IMR-90 (cell line): ENCODE measurements at regions not wholly inside any gene's neighbourhood (a gene's known extent, or its start where the extent isn't known, plus 50 kb on each side); places are given as distances from the start of the nearest gene placed in this dataset.

ENCODE experiments used
- ATAC-seq: fragments of 200-7000 bp; cut with Tn5 transposase; 2 replicates; pipeline ENCODE4 v1.9.1; 2020; ENCODE audit warnings: low read depth, mild to moderate bottlenecking, moderate library complexity
- BruUV-seq: library from RNA; stranded (reverse); fragments of 400-500 nt; replicated peaks from 2 replicates; lab custom pipeline; 2021; lab: Mats Ljungman, UMichigan
- CTCF ChIA-PET: fragments of 300-600 bp; formaldehyde crosslinking; extraction: SDS; loops from one replicate; lab custom pipeline; 2021; ENCODE audit warnings: antibody characterized with exemption; lab: Yijun Ruan, JAX
- POLR2A ChIA-PET: fragments of 300-600 bp; sonication (Branson Sonifier 250); formaldehyde crosslinking; loops from one replicate; lab custom pipeline; 2022; ENCODE audit warnings: antibody characterized with exemption; ENCODE audit not compliant: unreplicated experiment; lab: Charles Lee
- DNase-seq: peaks from one replicate; pipeline ENCODE4 v3.0.0; 2013
- H2AFZ ChIP-seq: replicated peaks from 2 replicates; pipeline ENCODE3; 2013; ENCODE audit warnings: low read length, mild to moderate bottlenecking; ENCODE audit not compliant: poor library complexity
- H2AK5ac ChIP-seq: 2 replicates; pipeline ENCODE4 v1.6.1; 2013; ENCODE audit warnings: low read depth, low read length, inconsistent platforms
- H2AK9ac ChIP-seq: replicated peaks from 2 replicates; pipeline ENCODE3; 2013; ENCODE audit warnings: mild to moderate bottlenecking, low read depth, low read length, moderate library complexity; ENCODE audit not compliant: poor library complexity
- H2BK120ac ChIP-seq: 2 replicates; pipeline ENCODE4 v1.6.1; 2013; ENCODE audit warnings: low read depth, low read length, inconsistent platforms
- H2BK15ac ChIP-seq: 3 replicates; pipeline ENCODE4 v1.6.1; 2013; ENCODE audit warnings: low read depth, low read length, inconsistent platforms
- H2BK20ac ChIP-seq: 2 replicates; pipeline ENCODE4 v1.6.1; 2013; ENCODE audit warnings: low read depth, mild to moderate bottlenecking, inconsistent platforms, low read length, moderate library complexity
- H2BK5ac ChIP-seq: 2 replicates; pipeline ENCODE4 v1.6.1; 2013; ENCODE audit warnings: mild to moderate bottlenecking, low read depth, low read length, inconsistent platforms; ENCODE audit not compliant: poor library complexity, severe bottlenecking
- H3K14ac ChIP-seq: replicated peaks from 2 replicates; pipeline ENCODE4 v1.6.1; 2013; ENCODE audit warnings: low read depth, low read length, inconsistent platforms
- H3K18ac ChIP-seq: 2 replicates; pipeline ENCODE4 v1.6.1; 2013; ENCODE audit warnings: low read depth, low read length, control low read depth
- H3K23ac ChIP-seq: 2 replicates; pipeline ENCODE4 v1.6.1; 2013; ENCODE audit warnings: low read depth, low read length, inconsistent platforms
- H3K27ac ChIP-seq: 2 replicates; pipeline ENCODE4 v1.5.1; 2013; ENCODE audit warnings: mild to moderate bottlenecking, control low read depth, low read length; ENCODE audit not compliant: insufficient read depth
- H3K27me3 ChIP-seq: 2 replicates; pipeline ENCODE4 v1.6.1; 2013; ENCODE audit warnings: low read length; ENCODE audit not compliant: control insufficient read depth, insufficient read depth
- H3K36me3 ChIP-seq: 2 replicates; pipeline ENCODE4 v1.6.1; 2013; ENCODE audit warnings: low read length, mixed read lengths; ENCODE audit not compliant: control insufficient read depth, insufficient read depth
- H3K4ac ChIP-seq: 2 replicates; pipeline ENCODE4 v1.6.1; 2013; ENCODE audit warnings: low read depth, low read length, inconsistent platforms
- H3K4me1 ChIP-seq: 2 replicates; pipeline ENCODE4 v1.6.1; 2013; ENCODE audit warnings: low read length, mixed read lengths; ENCODE audit not compliant: control insufficient read depth, insufficient read depth
- H3K4me2 ChIP-seq: 2 replicates; pipeline ENCODE4 v1.6.1; 2013; ENCODE audit warnings: low read depth, mild to moderate bottlenecking, control low read depth, low read length, moderate library complexity
- H3K4me3 ChIP-seq: 2 replicates; pipeline ENCODE4 v1.5.1; 2013; ENCODE audit warnings: low read depth, mild to moderate bottlenecking, control low read depth, low read length, moderate library complexity; ENCODE audit not compliant: insufficient read depth
- H3K56ac ChIP-seq: 2 replicates; pipeline ENCODE4 v1.6.1; 2013; ENCODE audit warnings: low read length, inconsistent platforms; ENCODE audit not compliant: insufficient read depth; ENCODE audit errors: extremely low read depth
- H3K79me1 ChIP-seq, 2 experiments: 2 replicates each; pipeline ENCODE4 v1.6.1; 2013; ENCODE audit warnings: low read length in 2 of 2, inconsistent platforms in 1 of 2, low read depth in 1 of 2
- H3K9ac ChIP-seq: 2 replicates; pipeline ENCODE4 v1.6.1; 2013; ENCODE audit warnings: low read depth, low read length, control low read depth
- H3K9me1 ChIP-seq: 2 replicates; pipeline ENCODE4 v1.6.1; 2013; ENCODE audit warnings: low read length, inconsistent platforms; ENCODE audit not compliant: insufficient read depth
- H3K9me3 ChIP-seq: 2 replicates; pipeline ENCODE4 v1.6.1; 2013; ENCODE audit warnings: low read length; ENCODE audit not compliant: control insufficient read depth, insufficient read depth
- H4K20me1 ChIP-seq: 2 replicates; pipeline ENCODE4 v1.6.1; 2013; ENCODE audit warnings: low read length, inconsistent platforms; ENCODE audit not compliant: insufficient read depth
- H4K5ac ChIP-seq: 2 replicates; pipeline ENCODE4 v1.6.1; 2013; ENCODE audit warnings: mild to moderate bottlenecking, low read depth, low read length, control low read depth
- H4K8ac ChIP-seq, 2 experiments: 2 replicates each; pipeline ENCODE4 v1.6.1; 2013; ENCODE audit warnings: low read depth in 2 of 2, low read length in 2 of 2, control low read depth in 1 of 2, inconsistent platforms in 1 of 2
- H4K91ac ChIP-seq: 2 replicates; pipeline ENCODE4 v1.6.1; 2013; ENCODE audit warnings: low read depth, low read length, inconsistent platforms; ENCODE audit not compliant: insufficient read depth
- BHLHE40 ChIP-seq: fragments of 150-350 bp; IDR thresholded peaks from 2 replicates; pipeline ENCODE4 v1.6.1; 2016; ENCODE audit warnings: mild to moderate bottlenecking, low read depth, low read length
- CHD1 ChIP-seq: IDR thresholded peaks from 2 replicates; pipeline ENCODE4 v1.6.1; 2012; ENCODE audit warnings: low read depth, low read length, improper control_type of control experiment
- CTCF ChIP-seq: conservative IDR thresholded peaks from 2 replicates; pipeline ENCODE4 v1.5.1; 2012; ENCODE audit warnings: mild to moderate bottlenecking, low read depth, low read length, improper control_type of control experiment
- ELK1 ChIP-seq: fragments of 150-350 bp; IDR thresholded peaks from 2 replicates; pipeline ENCODE4 v1.6.1; 2016; ENCODE audit warnings: low read depth, mild to moderate bottlenecking, low read length, moderate library complexity, borderline replicate concordance
- FOS ChIP-seq: fragments of 150-350 bp; IDR thresholded peaks from 2 replicates; pipeline ENCODE4 v1.6.1; 2016; ENCODE audit warnings: low read depth, low read length
- MAFK ChIP-seq: IDR thresholded peaks from 2 replicates; pipeline ENCODE4 v1.6.1; 2012; ENCODE audit warnings: low read depth, low read length, improper control_type of control experiment
- POLR2A ChIP-seq: IDR thresholded peaks from 2 replicates; pipeline ENCODE4 v1.6.1; 2012; ENCODE audit warnings: mild to moderate bottlenecking, low read depth, low read length
- RFX5 ChIP-seq: IDR thresholded peaks from 2 replicates; pipeline ENCODE4 v1.8.0; 2012; ENCODE audit warnings: low read depth, mild to moderate bottlenecking, low read length, moderate library complexity
- SMC3 ChIP-seq: fragments of 150-350 bp; IDR thresholded peaks from 2 replicates; pipeline ENCODE4 v1.6.1; 2016; ENCODE audit warnings: low read depth, mild to moderate bottlenecking, antibody characterized with exemption, low read length, moderate library complexity
- WGBS, 2 experiments: methylation state at CpG; one replicate each; pipeline versions ENCODE4 v1.1.5 to v1.1.7; 2013; ENCODE audit warnings: missing lambda C conversion rate in 2 of 2; ENCODE audit not compliant: insufficient read length in 1 of 2; ENCODE audit errors: extremely low coverage in 2 of 2; 5-methylcytosine and 5-hydroxymethylcytosine counted together
- dilution Hi-C: fragments of 300-500 bp; cut with HindIII; formaldehyde crosslinking; loops from one replicate; pipeline ENCODE4 v1.14.3; 2018; ENCODE audit warnings: low sequenced_read_pairs; ENCODE audit not compliant: unreplicated experiment
- in situ Hi-C: fragments of 300-500 bp; cut with MboI; formaldehyde crosslinking; loops from 3 replicates; pipeline ENCODE4 v1.14.3; 2019; ENCODE audit warnings: low sequenced_read_pairs, inconsistent platforms, mixed read lengths
- intact Hi-C: fragments of 100-400 bp; cut with micrococcal nuclease; formaldehyde crosslinking; loops from 2 replicates; pipeline ENCODE4 v1.10.0; 2022
- TF ChIP-seq, protein P1 (sequence below): fragments of 150-350 bp; IDR thresholded peaks from 2 replicates; pipeline ENCODE4 v1.6.1; 2017; ENCODE audit warnings: mild to moderate bottlenecking, antibody characterized with exemption, low read length, low read depth

DNA sequence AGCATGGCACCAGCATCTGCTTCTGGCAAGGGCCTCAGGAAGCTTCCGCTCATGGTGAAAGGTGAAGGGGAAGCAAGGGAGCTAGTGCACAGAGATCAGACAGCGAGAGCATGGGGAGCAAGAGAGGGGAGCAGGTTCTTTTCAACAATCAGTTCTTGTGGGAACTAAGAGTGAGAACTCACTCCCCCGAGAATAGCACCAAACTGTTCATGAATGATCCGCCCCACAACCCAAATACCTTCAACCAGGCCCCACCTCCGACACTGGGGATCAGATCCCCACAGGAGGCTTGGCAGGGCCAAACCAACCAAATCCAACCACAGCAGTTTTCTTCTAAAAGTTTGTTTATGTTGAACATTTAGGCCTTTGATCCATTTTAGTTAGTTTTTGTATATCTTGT lies 69.7 kb upstream of the BHLHE23 start:
- dilution Hi-C loops, result no loop called here
- in situ Hi-C loops, result no loop called here
- CTCF ChIA-PET, result no interaction called here

More for the DNA sequence above, 69.7 kb upstream of the BHLHE23 start:
- no peak overlapping the region for H4K8ac ChIP-seq
- no peak overlapping the region for H2BK5ac ChIP-seq
- H3K27me3 ChIP-seq, result peaks cover 11% of the 10 kb centered on the region
- H3K4me1 ChIP-seq, result no peaks in the 10 kb centered on the region
- no peak overlapping the region for H2AFZ ChIP-seq
- no peak overlapping the region for H3K27ac ChIP-seq
- no peaks in the 10 kb centered on the region for H3K79me1 ChIP-seq
- H2AK5ac ChIP-seq, result no peak overlapping the region
- H4K5ac ChIP-seq, result no peak overlapping the region
- DNase-seq (no peak), ATAC-seq (no peak)
- intact Hi-C loops, result no loop called here
- no peak overlapping the region for H3K4me3 ChIP-seq
- H3K9me3 ChIP-seq, result no peaks in the 10 kb centered on the region
- no peak overlapping the region for H3K4me2 ChIP-seq
- no peak overlapping the region for H4K91ac ChIP-seq
- no peak overlapping the region for H2BK20ac ChIP-seq
- H3K18ac ChIP-seq, result no peak overlapping the region
- H3K9ac ChIP-seq, result no peak overlapping the region
- H4K20me1 ChIP-seq, result no peaks in the 10 kb centered on the region
- H2AK9ac ChIP-seq, result no peak overlapping the region
- no peak overlapping the region for H2BK120ac ChIP-seq
- no peak overlapping the region for H3K4ac ChIP-seq
- no peaks in the 10 kb centered on the region for H3K9me1 ChIP-seq
- no peak overlapping the region for H3K14ac ChIP-seq
- H3K56ac ChIP-seq, result no peak overlapping the region
- H3K23ac ChIP-seq, result no peak overlapping the region
- no CpG with 5 or more reads among the region's 5 CpGs for WGBS, 2 experiments
- TF ChIP-seq, protein P1, sequence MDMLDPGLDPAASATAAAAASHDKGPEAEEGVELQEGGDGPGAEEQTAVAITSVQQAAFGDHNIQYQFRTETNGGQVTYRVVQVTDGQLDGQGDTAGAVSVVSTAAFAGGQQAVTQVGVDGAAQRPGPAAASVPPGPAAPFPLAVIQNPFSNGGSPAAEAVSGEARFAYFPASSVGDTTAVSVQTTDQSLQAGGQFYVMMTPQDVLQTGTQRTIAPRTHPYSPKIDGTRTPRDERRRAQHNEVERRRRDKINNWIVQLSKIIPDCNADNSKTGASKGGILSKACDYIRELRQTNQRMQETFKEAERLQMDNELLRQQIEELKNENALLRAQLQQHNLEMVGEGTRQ, result no peak
- TF ChIP-seq FOS (no peak), CTCF (no peak), SMC3 (no peak), ELK1 (no peak), BHLHE40 (no peak), MAFK (no peak), CHD1 (no peak), POLR2A (no peak), RFX5 (no peak)
- no peaks in the 10 kb centered on the region for H3K36me3 ChIP-seq
- BruUV-seq, result no TSS peak
- no peak overlapping the region for H2BK15ac ChIP-seq
- POLR2A ChIA-PET, result no interaction called here
